NCI-H510A treated with DMSO at 0.1 percent for 48 hours (cell line): ENCODE measurements at regions not wholly inside any gene's neighbourhood (a gene's known extent, or its start where the extent isn't known, plus 50 kb on each side); places are given as distances from the start of the nearest gene placed in this dataset.
"Not testable (repeated sequence)": the region's sequence is repeated elsewhere in the genome, so short reads cannot be mapped to it uniquely, and the experiment has no call there.

ENCODE experiments used
- DNase-seq: peaks from one replicate; lab custom pipeline; 2025; lab: John Stamatoyannopoulos, UW

GRCh38 chr7:106583706-106584690, 77.0 kb downstream of the CCDC71L start:
- no peak for DNase-seq

GRCh38 chr7:106583100-106583499, 77.9 kb downstream of the CCDC71L start:
- no peak for DNase-seq

GRCh38 chr7:106582365-106582764, 78.6 kb downstream of the CCDC71L start:
- no peak for DNase-seq

GRCh38 chr7:106579086-106579485, 81.9 kb downstream of the CCDC71L start:
- not testable (repeated sequence) for DNase-seq

- no peak for DNase-seq
These were observed 85.7 kb downstream of the CCDC71L start for GRCh38 chr7:106575138-106575823.

GRCh38 chr7:106573738-106574137, 87.2 kb downstream of the CCDC71L start:
- DNase-seq = no peak

- DNase-seq = no peak
These were observed 87.8 kb downstream of the CCDC71L start for GRCh38 chr7:106573125-106573663.

GRCh38 chr7:106572394-106573124, 88.4 kb downstream of the CCDC71L start:
- no peak for DNase-seq

GRCh38 chr7:106571563-106571962, 89.4 kb downstream of the CCDC71L start:
- DNase-seq = no peak

GRCh38 chr7:106570948-106571418, 90.0 kb downstream of the CCDC71L start:
- no peak for DNase-seq

- no peak for DNase-seq
These were observed 90.8 kb downstream of the CCDC71L start for GRCh38 chr7:106570146-106570545.

- DNase-seq = no peak
These were observed 91.4 kb downstream of the CCDC71L start for GRCh38 chr7:106569500-106569929.

- DNase-seq = peak; percentile 44
These were observed 92.1 kb downstream of the CCDC71L start for GRCh38 chr7:106568680-106569499.

- no peak for DNase-seq
These were observed 92.8 kb downstream of the CCDC71L start for GRCh38 chr7:106568002-106568679.

GRCh38 chr7:106567204-106568001, 93.6 kb downstream of the CCDC71L start:
- not testable (repeated sequence) for DNase-seq

GRCh38 chr7:106566672-106567071, 94.3 kb downstream of the CCDC71L start:
- DNase-seq = no peak

- DNase-seq = no peak
These were observed 94.8 kb downstream of the CCDC71L start for GRCh38 chr7:106566196-106566595.

- no peak for DNase-seq
These were observed 95.5 kb downstream of the CCDC71L start for GRCh38 chr7:106565428-106565827.

- peak; percentile 47 for DNase-seq
These were observed 97.3 kb downstream of the CCDC71L start for GRCh38 chr7:106563466-106564150.
